A673 (cell line): ENCODE measurements at regions not wholly inside any gene's neighbourhood (a gene's known extent, or its start where the extent isn't known, plus 50 kb on each side); places are given as distances from the start of the nearest gene placed in this dataset.
"Not testable (repeated sequence)": the region's sequence is repeated elsewhere in the genome, so short reads cannot be mapped to it uniquely, and the experiment has no call there.

Source experiments
- BruUV-seq: library from RNA; stranded (reverse); fragments of 400-500 nt; replicated peaks from 2 replicates; lab custom pipeline; 2021; lab: Mats Ljungman, UMichigan
- CTCF ChIA-PET: fragments of 300-600 bp; sonication (Branson Sonifier 250); formaldehyde crosslinking; loops from one replicate; lab custom pipeline; 2022; ENCODE audit warnings: antibody characterized with exemption; lab: Charles Lee
- POLR2A ChIA-PET: fragments of 300-600 bp; sonication (Branson Sonifier 250); formaldehyde crosslinking; loops from one replicate; lab custom pipeline; 2022; ENCODE audit warnings: antibody characterized with exemption; ENCODE audit not compliant: low non-redundant PET; lab: Charles Lee
- DNase-seq: peaks from one replicate; pipeline ENCODE4 v3.0.0-alpha.2; 2015; ENCODE audit warnings: low spot score
- H3K27ac ChIP-seq: fragments of 200-600 bp; sonication (generic); 2 replicates; pipeline ENCODE4 v1.5.1; 2016; ENCODE audit warnings: mixed run types, low read depth, mild to moderate bottlenecking, mixed read lengths, antibody characterized with exemption, low read length; ENCODE audit not compliant: poor library complexity, severe bottlenecking
- H3K27me3 ChIP-seq: fragments of 200-600 bp; sonication (generic); replicated peaks from 2 replicates; pipeline ENCODE4 v1.6.1; 2017; ENCODE audit warnings: mixed run types, low read depth, mild to moderate bottlenecking, mixed read lengths, antibody characterized with exemption, low read length; ENCODE audit not compliant: insufficient read depth, poor library complexity
- H3K36me3 ChIP-seq: fragments of 200-600 bp; sonication (generic); 2 replicates; pipeline ENCODE4 v1.6.1; 2016; ENCODE audit warnings: mixed run types, mild to moderate bottlenecking, mixed read lengths, antibody characterized with exemption, low read length; ENCODE audit not compliant: insufficient read depth, poor library complexity, severe bottlenecking
- H3K4me1 ChIP-seq: fragments of 200-600 bp; sonication (generic); 2 replicates; pipeline ENCODE4 v1.6.1; 2017; ENCODE audit warnings: mixed run types, mild to moderate bottlenecking, mixed read lengths, antibody characterized with exemption, low read length; ENCODE audit not compliant: insufficient read depth, poor library complexity, severe bottlenecking
- H3K4me3 ChIP-seq: fragments of 200-600 bp; sonication (generic); 2 replicates; pipeline ENCODE4 v1.5.1; 2016; ENCODE audit warnings: low read depth, mixed run types, mild to moderate bottlenecking, mixed read lengths, low read length; ENCODE audit not compliant: poor library complexity, severe bottlenecking
- H3K9me3 ChIP-seq: fragments of 200-600 bp; sonication (generic); 2 replicates; pipeline ENCODE4 v1.6.1; 2016; ENCODE audit warnings: mixed run types, low read depth, mild to moderate bottlenecking, mixed read lengths, antibody characterized with exemption, low read length; ENCODE audit not compliant: poor library complexity, severe bottlenecking
- CTCF ChIP-seq: fragments of 300-800, 200-600 bp; sonication (generic); conservative IDR thresholded peaks from 2 replicates; pipeline ENCODE4 v1.5.1; 2017; ENCODE audit warnings: low read depth, mild to moderate bottlenecking, antibody characterized with exemption, low read length, moderate library complexity, mixed read lengths
- EZH2 ChIP-seq: fragments of 200-600 bp; sonication (generic); IDR thresholded peaks from 2 replicates; pipeline ENCODE4 v1.6.1; 2017; ENCODE audit warnings: borderline replicate concordance, low read depth, mild to moderate bottlenecking, mixed read lengths, antibody characterized with exemption, low read length; ENCODE audit not compliant: poor library complexity, severe bottlenecking
- intact Hi-C: fragments of 100-400 bp; cut with micrococcal nuclease; formaldehyde crosslinking; loops from one replicate; pipeline ENCODE4 v1.10.0; 2022; ENCODE audit not compliant: unreplicated experiment

- Histone ChIP-seq H3K27ac (no peak overlapping the region), H3K36me3 (no peaks in the 10 kb centered on the region), H3K4me1 (peaks cover 12% of the 10 kb centered on the region), H3K4me3 (no peak overlapping the region), H3K27me3 (no peaks in the 10 kb centered on the region), H3K9me3 (no peaks in the 10 kb centered on the region)
- TF ChIP-seq EZH2 (no peak), CTCF (no peak)
- POLR2A ChIA-PET, result no interaction called here
- CTCF ChIA-PET, result no interaction called here
- intact Hi-C loops, result no loop called here
- BruUV-seq, result no TSS peak
- DNase-seq, result no peak
Measured at GRCh38 chr9:88875400-88876120, 115.7 kb upstream of the S1PR3 start.

- Histone ChIP-seq H3K4me3 (no peak overlapping the region), H3K36me3 (no peaks in the 10 kb centered on the region), H3K4me1 (no peaks in the 10 kb centered on the region), H3K9me3 (no peaks in the 10 kb centered on the region), H3K27ac (no peak overlapping the region), H3K27me3 (no peaks in the 10 kb centered on the region)
- no peak for DNase-seq
- TF ChIP-seq EZH2 (no peak), CTCF (no peak)
- intact Hi-C loops, result no loop called here
- no TSS peak for BruUV-seq
- ChIA-PET CTCF (no interaction called here), POLR2A (no interaction called here)
Measured at GRCh38 chr9:88880199-88880598, 111.1 kb upstream of the S1PR3 start.

GRCh38 chr9:88884291-88884690 is 107.0 kb upstream of the S1PR3 start:
- H3K36me3 ChIP-seq, DNase-seq, H3K4me1 ChIP-seq, POLR2A ChIA-PET, CTCF ChIA-PET, H3K27me3 ChIP-seq, intact Hi-C loops, H3K9me3 ChIP-seq, H3K27ac ChIP-seq, BruUV-seq, H3K4me3 ChIP-seq: not testable (repeated sequence)

- H3K4me3 ChIP-seq, H3K27me3 ChIP-seq, BruUV-seq, H3K4me1 ChIP-seq, H3K27ac ChIP-seq, CTCF ChIA-PET, H3K36me3 ChIP-seq, POLR2A ChIA-PET, intact Hi-C loops, DNase-seq, H3K9me3 ChIP-seq: not testable (repeated sequence)
Measured at GRCh38 chr9:88886762-88887161, 104.5 kb upstream of the S1PR3 start.
